ENCODE measurements at regions not wholly inside any gene's neighbourhood (a gene's known extent, or its start where the extent isn't known, plus 50 kb on each side); places are given as distances from the start of the nearest gene placed in this dataset.
"Not testable (repeated sequence)": the region's sequence is repeated elsewhere in the genome, so short reads cannot be mapped to it uniquely, and the experiment has no call there.

GRCh38 chr10:30763918-30764317 lies 134.4 kb upstream of the LYZL2 start:
- no peak for DNase-seq (ENCODE audit: low read depth)

GRCh38 chr10:30762620-30763019 lies 133.1 kb upstream of the LYZL2 start:
- no peak for DNase-seq (ENCODE audit: low read depth)

- DNase-seq (ENCODE audit: low read depth) = no peak
Measured at GRCh38 chr10:30759423-30759822, 129.9 kb upstream of the LYZL2 start.

GRCh38 chr10:30758338-30758737 lies 128.8 kb upstream of the LYZL2 start:
- DNase-seq (ENCODE audit: low read depth) = no peak

- no peak for DNase-seq (ENCODE audit: low read depth)
Measured at GRCh38 chr10:30756896-30757295, 127.3 kb upstream of the LYZL2 start.

GRCh38 chr10:30756151-30756550 lies 126.6 kb upstream of the LYZL2 start:
- DNase-seq (ENCODE audit: low read depth) = no peak

- no peak for DNase-seq (ENCODE audit: low read depth)
Measured at GRCh38 chr10:30755441-30755953, 125.9 kb upstream of the LYZL2 start.

GRCh38 chr10:30752481-30752881 lies 122.9 kb upstream of the LYZL2 start:
- DNase-seq (ENCODE audit: low read depth) = no peak

- no peak for DNase-seq (ENCODE audit: low read depth)
Measured at GRCh38 chr10:30751678-30752331, 122.3 kb upstream of the LYZL2 start.

GRCh38 chr10:30750971-30751677 lies 121.6 kb upstream of the LYZL2 start:
- no peak for DNase-seq (ENCODE audit: low read depth)

- no peak for DNase-seq (ENCODE audit: low read depth)
Measured at GRCh38 chr10:30749385-30749784, 119.8 kb upstream of the LYZL2 start.

GRCh38 chr10:30748152-30748973 lies 118.8 kb upstream of the LYZL2 start:
- DNase-seq (ENCODE audit: low read depth) = no peak

- DNase-seq (ENCODE audit: low read depth) = no peak
Measured at GRCh38 chr10:30747633-30748032, 118.1 kb upstream of the LYZL2 start.

- no peak for DNase-seq (ENCODE audit: low read depth)
Measured at GRCh38 chr10:30745953-30746352, 116.4 kb upstream of the LYZL2 start.

GRCh38 chr10:30744106-30744505 lies 114.6 kb upstream of the LYZL2 start:
- DNase-seq (ENCODE audit: low read depth) = no peak

- no peak for DNase-seq (ENCODE audit: low read depth)
Measured at GRCh38 chr10:30743586-30743985, 114.0 kb upstream of the LYZL2 start.

- no peak for DNase-seq (ENCODE audit: low read depth)
Measured at GRCh38 chr10:30742471-30742870, 112.9 kb upstream of the LYZL2 start.

GRCh38 chr10:30740774-30741173 lies 111.2 kb upstream of the LYZL2 start:
- not testable (repeated sequence) for DNase-seq (ENCODE audit: low read depth)

- DNase-seq (ENCODE audit: low read depth) = no peak
Measured at GRCh38 chr10:30738416-30738815, 108.9 kb upstream of the LYZL2 start.

- no peak for DNase-seq (ENCODE audit: low read depth)
Measured at GRCh38 chr10:30737931-30738391, 108.4 kb upstream of the LYZL2 start.

- DNase-seq (ENCODE audit: low read depth) = no peak
Measured at GRCh38 chr10:30736685-30737232, 107.2 kb upstream of the LYZL2 start.

GRCh38 chr10:30734901-30735300 lies 105.3 kb upstream of the LYZL2 start:
- no peak for DNase-seq (ENCODE audit: low read depth)
